Activated CD4-positive, alpha-beta T cell treated with anti-CD3 and anti-CD28 coated beads, Interleukin-10, Interleukin-2, amounts not matched to agents 100 ng/mL and 50 ng/mL, durations not matched to agents 16 hours and 8 hours (primary cell): ENCODE measurements at regions not wholly inside any gene's neighbourhood (a gene's known extent, or its start where the extent isn't known, plus 50 kb on each side); places are given as distances from the start of the nearest gene placed in this dataset.

Experiments
- DNase-seq: peaks from one replicate; pipeline ENCODE4 v3.0.0-alpha.2; 2020

GRCh38 chr2:236656166-236656565, 86.5 kb downstream of the ACKR3 start:
- no peak for DNase-seq

- no peak for DNase-seq
These were observed 87.1 kb downstream of the ACKR3 start for GRCh38 chr2:236656721-236657120.

- DNase-seq = no peak
These were observed 87.6 kb downstream of the ACKR3 start for GRCh38 chr2:236657215-236657614.

GRCh38 chr2:236657801-236658200, 88.2 kb downstream of the ACKR3 start:
- DNase-seq = no peak

GRCh38 chr2:236658974-236659757, 89.5 kb downstream of the ACKR3 start:
- DNase-seq = no peak

GRCh38 chr2:236659758-236660150, 90.1 kb downstream of the ACKR3 start:
- DNase-seq = no peak

GRCh38 chr2:236661061-236661761, 91.6 kb downstream of the ACKR3 start:
- no peak for DNase-seq

- DNase-seq = no peak
These were observed 92.1 kb downstream of the ACKR3 start for GRCh38 chr2:236661762-236662110.

- DNase-seq = no peak
These were observed 92.9 kb downstream of the ACKR3 start for GRCh38 chr2:236662231-236663185.

- DNase-seq = no peak
These were observed 93.9 kb downstream of the ACKR3 start for GRCh38 chr2:236663287-236664101.

- DNase-seq = no peak
These were observed 94.5 kb downstream of the ACKR3 start for GRCh38 chr2:236664136-236664535.

GRCh38 chr2:236665101-236665500, 95.5 kb downstream of the ACKR3 start:
- DNase-seq = no peak

- DNase-seq = no peak
These were observed 96.0 kb downstream of the ACKR3 start for GRCh38 chr2:236665572-236666118.

- DNase-seq = no peak
These were observed 97.1 kb downstream of the ACKR3 start for GRCh38 chr2:236666646-236667204.

- DNase-seq = no peak
These were observed 97.9 kb downstream of the ACKR3 start for GRCh38 chr2:236667526-236667925.

- DNase-seq = no peak
These were observed 98.9 kb downstream of the ACKR3 start for GRCh38 chr2:236668531-236668969.

GRCh38 chr2:236670235-236670620, 100.6 kb downstream of the ACKR3 start:
- DNase-seq = no peak

GRCh38 chr2:236671896-236672562, 102.4 kb downstream of the ACKR3 start:
- no peak for DNase-seq

- no peak for DNase-seq
These were observed 103.0 kb downstream of the ACKR3 start for GRCh38 chr2:236672606-236673005.

- no peak for DNase-seq
These were observed 103.6 kb downstream of the ACKR3 start for GRCh38 chr2:236673126-236673822.

GRCh38 chr2:236673823-236674185, 104.2 kb downstream of the ACKR3 start:
- no peak for DNase-seq
